SK-N-SH (cell line): ENCODE measurements at regions not wholly inside any gene's neighbourhood (a gene's known extent, or its start where the extent isn't known, plus 50 kb on each side); places are given as distances from the start of the nearest gene placed in this dataset.

Source experiments
- CTCF ChIP-seq: fragments of 200-600 bp; sonication (generic); IDR thresholded peaks from 2 replicates; pipeline ENCODE4 v1.6.1; 2017; ENCODE audit warnings: antibody characterized with exemption, mild to moderate bottlenecking, moderate library complexity
- SIN3A ChIP-seq: IDR thresholded peaks from 2 replicates; pipeline ENCODE4 v1.6.1; 2012; ENCODE audit warnings: low read depth, mild to moderate bottlenecking, low read length, moderate library complexity, borderline replicate concordance

GRCh38 chr16:5319799-5320198 lies 222.2 kb upstream of the EEF2KMT start:
- TF ChIP-seq CTCF (no peak), SIN3A (no peak)
